ENCODE measurements at regions not wholly inside any gene's neighbourhood (a gene's known extent, or its start where the extent isn't known, plus 50 kb on each side); places are given as distances from the start of the nearest gene placed in this dataset.

DNA sequence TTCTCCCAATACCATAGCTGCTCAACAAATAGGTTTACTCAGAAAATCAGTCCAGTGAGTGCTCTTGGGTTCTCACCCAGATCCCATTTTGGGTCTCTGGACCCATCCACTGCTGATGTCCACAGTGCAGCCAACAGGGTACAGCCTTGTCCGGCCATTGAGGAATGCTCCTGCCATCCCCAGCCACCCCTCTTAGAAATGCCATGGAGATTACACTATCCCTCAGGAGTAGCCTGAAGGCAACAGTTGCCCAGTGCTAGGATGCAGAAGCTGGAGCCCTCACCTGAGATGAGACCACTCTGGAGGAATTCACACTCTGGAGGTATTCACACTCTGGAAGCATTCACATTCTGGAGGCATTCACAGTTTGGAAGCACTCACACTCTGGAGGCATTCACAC, 958.8 kb upstream of the TMEM132C start:
- H3K9me3 ChIP-seq, result no peaks in the 10 kb centered on the region
- intact Hi-C loops (cut with DNase I), result no loop called here
- no peak overlapping the region for H3K27ac ChIP-seq (replicated peaks in 1 of 4)
- WGBS, result 91% methylated on average over 1 of the region's 1 CpG
- H3K27me3 ChIP-seq, result peaks cover 0 to 5% (median 0%) of the 10 kb centered on the region in 4 donors
- DNase-seq (ENCODE audit: extremely low spot score), result peak; percentile 88
- no peaks in the 10 kb centered on the region for H3K36me3 ChIP-seq
- H3K4me1 ChIP-seq, result no peaks in the 10 kb centered on the region
- no peak for TF ChIP-seq POLR2A (IDR thresholded peaks at IDR 0.05; ENCODE audit: low read depth)
- no peak for TF ChIP-seq POLR2AphosphoS5 (IDR thresholded peaks at IDR 0.05)
- TF ChIP-seq, protein P1, sequence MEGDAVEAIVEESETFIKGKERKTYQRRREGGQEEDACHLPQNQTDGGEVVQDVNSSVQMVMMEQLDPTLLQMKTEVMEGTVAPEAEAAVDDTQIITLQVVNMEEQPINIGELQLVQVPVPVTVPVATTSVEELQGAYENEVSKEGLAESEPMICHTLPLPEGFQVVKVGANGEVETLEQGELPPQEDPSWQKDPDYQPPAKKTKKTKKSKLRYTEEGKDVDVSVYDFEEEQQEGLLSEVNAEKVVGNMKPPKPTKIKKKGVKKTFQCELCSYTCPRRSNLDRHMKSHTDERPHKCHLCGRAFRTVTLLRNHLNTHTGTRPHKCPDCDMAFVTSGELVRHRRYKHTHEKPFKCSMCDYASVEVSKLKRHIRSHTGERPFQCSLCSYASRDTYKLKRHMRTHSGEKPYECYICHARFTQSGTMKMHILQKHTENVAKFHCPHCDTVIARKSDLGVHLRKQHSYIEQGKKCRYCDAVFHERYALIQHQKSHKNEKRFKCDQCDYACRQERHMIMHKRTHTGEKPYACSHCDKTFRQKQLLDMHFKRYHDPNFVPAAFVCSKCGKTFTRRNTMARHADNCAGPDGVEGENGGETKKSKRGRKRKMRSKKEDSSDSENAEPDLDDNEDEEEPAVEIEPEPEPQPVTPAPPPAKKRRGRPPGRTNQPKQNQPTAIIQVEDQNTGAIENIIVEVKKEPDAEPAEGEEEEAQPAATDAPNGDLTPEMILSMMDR (IDR thresholded peaks at IDR 0.05), result no peak
- TF ChIP-seq EP300 (IDR thresholded peaks at IDR 0.05), result no peak
- no peak overlapping the region for H3K4me3 ChIP-seq

DNA sequence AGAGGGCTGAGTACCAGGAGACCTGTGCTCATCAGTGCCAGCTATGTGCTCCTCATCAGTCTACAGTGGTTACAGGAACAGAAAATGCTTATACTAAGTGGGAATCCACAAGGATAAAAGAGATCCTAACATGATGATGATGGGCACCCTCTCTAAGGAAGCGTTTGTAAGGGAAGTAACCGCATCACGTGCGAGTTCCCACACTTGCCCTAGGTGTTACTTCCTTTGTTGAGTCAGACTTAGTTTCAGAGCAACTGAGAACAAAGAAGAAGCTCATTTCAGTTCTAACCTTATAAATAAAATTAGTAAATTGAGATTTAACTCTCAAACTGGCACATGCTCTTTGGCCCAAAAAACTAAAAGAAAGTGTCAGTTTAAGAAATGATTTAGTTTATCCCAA, 956.4 kb upstream of the TMEM132C start:
- Histone ChIP-seq H3K27me3 (no peaks in the 10 kb centered on the region), H3K4me3 (no peak overlapping the region), H3K36me3 (no peaks in the 10 kb centered on the region), H3K9me3 (no peaks in the 10 kb centered on the region), H3K4me1 (no peaks in the 10 kb centered on the region), H3K27ac (replicated peaks in 1 of 4) (no peak overlapping the region)
- intact Hi-C loops (cut with DNase I), result no loop called here
- TF ChIP-seq POLR2AphosphoS5 (IDR thresholded peaks at IDR 0.05), result no peak
- TF ChIP-seq, protein P1 (IDR thresholded peaks at IDR 0.05), result no peak
- no peak for TF ChIP-seq EP300 (IDR thresholded peaks at IDR 0.05)
- TF ChIP-seq POLR2A (IDR thresholded peaks at IDR 0.05; ENCODE audit: low read depth), result no peak
- DNase-seq (ENCODE audit: extremely low spot score), result no peak
- WGBS, result 72% methylated on average over 4 of the region's 4 CpGs

DNA sequence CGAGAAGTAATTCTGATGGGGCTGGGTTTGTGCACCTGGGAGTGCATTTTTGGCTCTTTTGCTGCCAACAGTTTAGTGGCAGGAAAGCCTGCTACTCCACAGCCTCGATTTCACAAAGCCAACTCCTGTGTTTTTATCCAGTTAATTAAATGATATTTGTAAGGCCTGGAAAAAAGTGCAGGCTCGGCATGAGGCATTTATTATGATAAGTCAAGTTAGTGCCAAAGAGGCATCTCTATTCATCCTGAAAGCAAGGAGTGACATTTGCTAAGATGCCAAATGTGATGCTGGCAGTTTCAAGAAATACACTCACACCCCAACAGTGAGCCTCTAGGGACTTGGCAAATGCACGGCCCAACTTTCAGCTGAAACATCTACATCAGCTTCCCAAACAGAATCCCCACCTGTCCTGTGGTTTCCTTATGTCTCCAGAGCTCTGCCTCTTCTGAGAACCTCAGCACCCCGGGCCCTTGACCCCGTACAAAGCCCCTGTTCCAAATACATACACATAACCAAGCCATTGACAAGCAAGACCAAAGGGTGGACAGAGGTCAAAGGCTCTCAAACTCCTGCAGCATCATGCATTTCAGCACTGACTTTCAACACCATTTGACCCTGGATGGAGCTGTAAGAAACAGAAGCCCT, 955.1 kb upstream of the TMEM132C start:
- TF ChIP-seq POLR2AphosphoS5 (IDR thresholded peaks at IDR 0.05), result no peak
- TF ChIP-seq, protein P1 (IDR thresholded peaks at IDR 0.05), result no peak
- TF ChIP-seq POLR2A (IDR thresholded peaks at IDR 0.05; ENCODE audit: low read depth), result no peak
- TF ChIP-seq EP300 (IDR thresholded peaks at IDR 0.05), result no peak
- intact Hi-C loops (cut with DNase I), result no loop called here
- H3K4me3 ChIP-seq, result no peak overlapping the region
- peak; percentile 77 for DNase-seq (ENCODE audit: extremely low spot score)
- no peaks in the 10 kb centered on the region for H3K9me3 ChIP-seq
- H3K27me3 ChIP-seq, result no peaks in the 10 kb centered on the region
- H3K27ac ChIP-seq (replicated peaks in 1 of 4), result no peak overlapping the region
- H3K36me3 ChIP-seq, result no peaks in the 10 kb centered on the region
- 65% methylated on average over 6 of the region's 6 CpGs for WGBS
- no peaks in the 10 kb centered on the region for H3K4me1 ChIP-seq

DNA sequence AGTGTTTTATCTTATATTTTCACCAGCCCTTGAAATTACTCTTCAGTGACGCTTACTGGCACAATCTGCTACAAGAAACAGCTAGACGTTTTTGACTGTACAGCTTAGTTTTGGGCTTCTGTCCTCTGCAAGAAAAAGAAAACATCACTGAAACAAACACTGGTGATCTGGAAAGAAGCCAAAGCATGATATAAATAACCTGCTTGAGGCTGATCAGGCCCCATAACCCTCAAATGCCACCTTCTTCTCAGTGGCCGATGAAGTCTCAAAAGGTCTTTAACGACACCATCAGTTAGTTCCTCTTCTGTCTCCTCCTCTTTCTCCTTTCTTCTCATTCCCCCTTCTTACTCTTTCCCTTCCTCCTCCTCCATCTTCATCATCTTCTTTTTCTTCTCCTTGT, 942.3 kb upstream of the TMEM132C start:
- H3K4me3 ChIP-seq, result no peak overlapping the region
- TF ChIP-seq, protein P1 (IDR thresholded peaks at IDR 0.05), result no peak
- TF ChIP-seq EP300 (IDR thresholded peaks at IDR 0.05) (no peak), POLR2AphosphoS5 (IDR thresholded peaks at IDR 0.05) (no peak), POLR2A (IDR thresholded peaks at IDR 0.05; ENCODE audit: low read depth) (no peak)
- no peak overlapping the region for H3K27ac ChIP-seq (replicated peaks in 1 of 4)
- H3K4me1 ChIP-seq, result no peaks in the 10 kb centered on the region
- DNase-seq (ENCODE audit: extremely low spot score), result no peak
- 73% methylated on average over 4 of the region's 4 CpGs for WGBS
- no peaks in the 10 kb centered on the region for H3K9me3 ChIP-seq
- no peaks in the 10 kb centered on the region for H3K27me3 ChIP-seq
- H3K36me3 ChIP-seq, result no peaks in the 10 kb centered on the region
- intact Hi-C loops (cut with DNase I), result no loop called here

DNA sequence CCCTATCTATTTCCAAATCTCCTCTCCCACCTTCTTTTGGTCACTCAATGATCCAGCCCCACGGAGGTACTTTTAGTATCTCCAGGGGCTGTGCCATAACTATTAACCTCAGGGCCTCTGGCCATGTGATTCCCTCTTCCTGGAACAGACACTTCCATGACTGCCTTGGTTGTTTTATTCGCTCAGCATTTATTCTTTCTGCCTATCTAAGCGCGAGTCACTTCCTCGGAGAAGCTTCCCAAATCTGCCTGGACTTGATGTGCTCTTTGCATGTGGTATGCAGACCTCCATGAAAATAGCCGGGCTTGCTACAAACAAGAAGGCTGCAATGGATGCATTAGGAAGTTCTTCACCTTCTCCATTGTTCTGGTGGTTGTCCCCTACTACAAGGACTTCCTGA, 939.0 kb upstream of the TMEM132C start:
- H3K27ac ChIP-seq (replicated peaks in 1 of 4), result no peak overlapping the region
- intact Hi-C loops (cut with DNase I), result no loop called here
- TF ChIP-seq POLR2AphosphoS5 (IDR thresholded peaks at IDR 0.05), result no peak
- TF ChIP-seq, protein P1 (IDR thresholded peaks at IDR 0.05), result no peak
- TF ChIP-seq EP300 (IDR thresholded peaks at IDR 0.05), result no peak
- TF ChIP-seq POLR2A (IDR thresholded peaks at IDR 0.05; ENCODE audit: low read depth), result no peak
- no peaks in the 10 kb centered on the region for H3K36me3 ChIP-seq
- 91% methylated on average over 6 of the region's 6 CpGs for WGBS
- no peaks in the 10 kb centered on the region for H3K9me3 ChIP-seq
- H3K4me3 ChIP-seq, result no peak overlapping the region
- no peaks in the 10 kb centered on the region for H3K27me3 ChIP-seq
- no peak for DNase-seq (ENCODE audit: extremely low spot score)
- H3K4me1 ChIP-seq, result no peaks in the 10 kb centered on the region
